Transverse colon (tissue), 3 donors: ENCODE measurements at regions not wholly inside any gene's neighbourhood (a gene's known extent, or its start where the extent isn't known, plus 50 kb on each side); places are given as distances from the start of the nearest gene placed in this dataset.

Source experiments
- CTCF ChIP-seq, 5 experiments: fragments of 200-600 bp in 3 of 5; fragments of 450-650 bp in 2 of 5; sonication (generic) in 3 of 5; IDR thresholded peaks; 1 replicate in 2 of 5; 2 replicates in 3 of 5; pipeline ENCODE4 v1.5.1; 2016 to 2017; ENCODE audit warnings: antibody characterized with exemption in 5 of 5, inconsistent platforms in 3 of 5, mild to moderate bottlenecking in 2 of 5, moderate library complexity in 1 of 5
- EP300 ChIP-seq: sonication (generic); formaldehyde crosslinking; IDR thresholded peaks from one replicate; pipeline ENCODE4 v1.6.1; 2017; ENCODE audit warnings: antibody characterized with exemption, low read depth

GRCh38 chr18:7288544-7288943 is 57.7 kb downstream of the LRRC30 start:
- TF ChIP-seq EP300, result no peak
- TF ChIP-seq CTCF (IDR thresholded peaks at IDR 0.05), result no peak
